ENCODE measurements at regions not wholly inside any gene's neighbourhood (a gene's known extent, or its start where the extent isn't known, plus 50 kb on each side); places are given as distances from the start of the nearest gene placed in this dataset.

DNA sequence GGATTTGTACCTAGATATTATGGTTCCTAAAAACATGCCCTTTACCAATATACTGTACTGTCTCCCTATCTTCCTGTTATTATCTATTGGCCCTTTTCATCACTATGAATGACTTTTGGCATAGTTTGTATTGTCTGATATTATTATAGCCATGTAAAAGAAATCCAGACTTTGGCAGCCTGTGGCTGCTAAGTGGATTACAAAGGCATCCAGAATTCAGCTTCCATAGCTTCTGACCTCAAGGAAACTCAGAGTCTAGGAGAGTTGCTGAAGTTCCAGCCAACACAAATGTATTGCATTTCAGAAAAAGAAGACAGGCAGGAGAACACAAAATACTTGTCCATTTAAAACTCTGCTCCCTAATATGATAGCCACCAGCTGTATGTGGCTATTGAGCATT lies 319.2 kb upstream of the MPDZ start:
- H3K27me3 Mint-ChIP-seq (ENCODE audit: insufficient read depth): no peaks in the 10 kb centered on the region
- no peaks in the 10 kb centered on the region for H3K9me3 Mint-ChIP-seq
- no peak overlapping the region for H3K27ac Mint-ChIP-seq
- TF ChIP-seq, protein P1, sequence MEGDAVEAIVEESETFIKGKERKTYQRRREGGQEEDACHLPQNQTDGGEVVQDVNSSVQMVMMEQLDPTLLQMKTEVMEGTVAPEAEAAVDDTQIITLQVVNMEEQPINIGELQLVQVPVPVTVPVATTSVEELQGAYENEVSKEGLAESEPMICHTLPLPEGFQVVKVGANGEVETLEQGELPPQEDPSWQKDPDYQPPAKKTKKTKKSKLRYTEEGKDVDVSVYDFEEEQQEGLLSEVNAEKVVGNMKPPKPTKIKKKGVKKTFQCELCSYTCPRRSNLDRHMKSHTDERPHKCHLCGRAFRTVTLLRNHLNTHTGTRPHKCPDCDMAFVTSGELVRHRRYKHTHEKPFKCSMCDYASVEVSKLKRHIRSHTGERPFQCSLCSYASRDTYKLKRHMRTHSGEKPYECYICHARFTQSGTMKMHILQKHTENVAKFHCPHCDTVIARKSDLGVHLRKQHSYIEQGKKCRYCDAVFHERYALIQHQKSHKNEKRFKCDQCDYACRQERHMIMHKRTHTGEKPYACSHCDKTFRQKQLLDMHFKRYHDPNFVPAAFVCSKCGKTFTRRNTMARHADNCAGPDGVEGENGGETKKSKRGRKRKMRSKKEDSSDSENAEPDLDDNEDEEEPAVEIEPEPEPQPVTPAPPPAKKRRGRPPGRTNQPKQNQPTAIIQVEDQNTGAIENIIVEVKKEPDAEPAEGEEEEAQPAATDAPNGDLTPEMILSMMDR (IDR thresholded peaks at IDR 0.05): no peak
- no peak for DNase-seq
- no peaks in the 10 kb centered on the region for H3K4me1 Mint-ChIP-seq (ENCODE audit: low read depth)
- no peak overlapping the region for H3K4me3 Mint-ChIP-seq
- no peaks in the 10 kb centered on the region for H3K36me3 Mint-ChIP-seq (ENCODE audit: low read depth)

DNA sequence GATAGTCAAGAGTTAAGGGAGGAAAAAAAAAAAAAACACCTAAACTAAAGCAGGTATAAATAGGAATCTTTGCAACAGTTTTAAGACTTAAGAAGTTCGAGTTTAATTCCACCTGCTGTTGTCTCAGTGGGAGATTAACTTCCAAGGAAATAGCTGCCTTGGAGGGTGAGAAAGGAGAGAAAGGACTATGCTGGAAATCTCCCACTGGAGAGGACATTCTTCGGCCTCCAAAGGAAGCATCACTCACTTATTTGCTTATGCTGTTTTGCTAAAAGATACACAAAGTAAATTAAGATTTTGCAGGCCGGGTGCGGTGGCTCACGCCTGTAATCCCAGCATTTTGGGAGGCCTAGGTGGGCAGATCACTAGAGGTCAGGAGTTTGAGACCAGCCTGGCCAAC lies 317.9 kb upstream of the MPDZ start:
- Mint-ChIP-seq H3K36me3 (ENCODE audit: low read depth) (no peaks in the 10 kb centered on the region), H3K4me1 (ENCODE audit: low read depth) (no peaks in the 10 kb centered on the region)

DNA sequence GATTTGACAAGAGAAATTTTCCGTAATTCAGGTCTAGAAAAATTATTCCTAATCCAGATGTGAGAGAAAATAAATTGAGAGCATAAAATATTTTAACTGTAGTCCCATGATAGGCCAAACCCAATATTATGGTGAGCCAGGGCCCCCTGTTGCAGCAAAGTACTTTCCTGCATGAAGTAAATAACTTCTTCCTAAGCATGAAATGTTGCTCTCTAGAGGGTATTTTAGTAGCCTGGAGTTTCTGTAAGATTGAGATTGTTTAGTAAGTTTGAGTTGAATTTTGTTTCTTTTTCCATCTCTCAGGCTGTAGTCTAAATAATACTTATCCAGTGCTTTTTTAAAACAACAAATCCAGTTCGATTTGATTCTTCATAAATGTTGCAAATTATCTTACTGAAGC lies 317.5 kb upstream of the MPDZ start:
- Mint-ChIP-seq H3K4me1 (ENCODE audit: low read depth) (no peaks in the 10 kb centered on the region), H3K27ac (no peak overlapping the region), H3K36me3 (ENCODE audit: low read depth) (no peaks in the 10 kb centered on the region)

More for the DNA sequence above, 317.9 kb upstream of the MPDZ start:
- TF ChIP-seq, protein P1 (IDR thresholded peaks at IDR 0.05): no peak
- no peak overlapping the region for H3K4me3 Mint-ChIP-seq
- no peak for DNase-seq
- no peaks in the 10 kb centered on the region for H3K9me3 Mint-ChIP-seq
- no peaks in the 10 kb centered on the region for H3K27me3 Mint-ChIP-seq (ENCODE audit: insufficient read depth)
- H3K27ac Mint-ChIP-seq: no peak overlapping the region

DNA sequence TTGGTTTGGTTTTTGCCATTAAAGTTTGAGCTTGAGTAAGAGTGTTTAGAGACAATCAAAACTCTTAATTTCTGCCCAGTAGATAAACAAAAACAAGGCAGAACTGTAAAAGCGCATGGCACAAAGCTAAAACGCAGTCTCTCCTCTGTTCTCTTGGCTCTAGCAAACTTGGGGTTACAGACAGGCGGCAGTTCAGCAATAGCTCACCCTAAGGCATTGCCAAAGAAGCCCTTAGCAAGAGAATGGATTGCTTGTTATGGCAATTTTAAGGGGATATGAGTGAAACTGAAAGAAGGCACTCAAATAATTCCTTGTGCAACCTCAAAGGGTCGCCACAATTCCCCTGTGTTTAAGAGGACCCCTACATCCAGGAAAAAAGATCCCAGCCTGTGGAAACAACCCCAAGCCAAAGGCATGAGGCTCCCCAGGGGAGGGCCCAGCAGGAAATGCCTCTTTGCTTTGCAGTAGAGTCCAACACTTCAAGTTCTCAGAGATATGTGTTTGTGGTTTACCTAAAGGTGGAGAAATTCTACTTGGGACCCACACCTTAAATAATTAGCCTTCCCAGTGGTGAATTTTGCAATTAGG lies 317.0 kb upstream of the MPDZ start:
- Mint-ChIP-seq H3K4me3 (no peak overlapping the region), H3K27ac (no peak overlapping the region), H3K9me3 (no peaks in the 10 kb centered on the region), H3K27me3 (ENCODE audit: insufficient read depth) (no peaks in the 10 kb centered on the region), H3K36me3 (ENCODE audit: low read depth) (no peaks in the 10 kb centered on the region), H3K4me1 (ENCODE audit: low read depth) (no peaks in the 10 kb centered on the region)
- no peak for DNase-seq
- TF ChIP-seq, protein P1 (IDR thresholded peaks at IDR 0.05): no peak

More for the DNA sequence above, 317.5 kb upstream of the MPDZ start:
- no peaks in the 10 kb centered on the region for H3K27me3 Mint-ChIP-seq (ENCODE audit: insufficient read depth)
- no peak for DNase-seq
- TF ChIP-seq, protein P1 (IDR thresholded peaks at IDR 0.05): no peak
- no peaks in the 10 kb centered on the region for H3K9me3 Mint-ChIP-seq
- no peak overlapping the region for H3K4me3 Mint-ChIP-seq

DNA sequence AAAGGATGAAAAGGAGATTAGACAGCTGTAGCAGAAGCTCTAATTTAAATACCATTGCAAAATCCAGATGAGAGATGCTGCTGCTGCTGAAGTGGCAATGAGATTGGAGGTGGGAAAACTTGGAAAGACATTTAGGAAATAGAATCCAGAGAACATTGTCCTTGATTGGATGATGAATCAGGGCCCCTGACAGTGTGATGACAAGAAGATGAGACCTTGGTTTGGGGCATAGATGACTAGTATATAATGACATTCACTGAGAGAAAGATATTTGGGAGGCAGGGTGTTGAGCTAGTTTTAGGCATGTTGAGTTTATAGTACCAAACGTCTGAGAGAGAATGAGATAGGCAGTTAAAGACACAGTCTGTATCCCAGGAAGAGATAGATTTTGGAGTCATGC lies 311.5 kb upstream of the MPDZ start:
- H3K9me3 Mint-ChIP-seq: no peaks in the 10 kb centered on the region
- no peak overlapping the region for H3K4me3 Mint-ChIP-seq
- no peak overlapping the region for H3K27ac Mint-ChIP-seq

More for the DNA sequence above, 311.5 kb upstream of the MPDZ start:
- TF ChIP-seq, protein P1 (IDR thresholded peaks at IDR 0.05): no peak
- Mint-ChIP-seq H3K36me3 (ENCODE audit: low read depth) (no peaks in the 10 kb centered on the region), H3K4me1 (ENCODE audit: low read depth) (no peaks in the 10 kb centered on the region), H3K27me3 (ENCODE audit: insufficient read depth) (no peaks in the 10 kb centered on the region)
- no peak for DNase-seq
